K562 (cell line): ENCODE measurements at regions not wholly inside any gene's neighbourhood (a gene's known extent, or its start where the extent isn't known, plus 50 kb on each side); places are given as distances from the start of the nearest gene placed in this dataset.

Experiments used
- ATF6 ChIP-seq: sonication (generic); formaldehyde crosslinking; IDR thresholded peaks from 2 replicates; pipeline ENCODE4 v1.4.0; 2020; ENCODE audit warnings: mild to moderate bottlenecking, missing genetic modification reagents
- DEAF1 ChIP-seq: fragments of 450-650 bp; formaldehyde crosslinking; IDR thresholded peaks from 2 replicates; pipeline ENCODE4 v1.4.0; 2020; ENCODE audit warnings: mild to moderate bottlenecking, moderate library complexity
- DNMT1 ChIP-seq: fragments of 450-650 bp; IDR thresholded peaks from 2 replicates; pipeline ENCODE4 v1.6.1; 2016; ENCODE audit warnings: antibody characterized with exemption, mild to moderate bottlenecking
- EWSR1 ChIP-seq: fragments of 450-650 bp; IDR thresholded peaks from 2 replicates; pipeline ENCODE4 v1.6.1; 2018; ENCODE audit warnings: borderline replicate concordance, mild to moderate bottlenecking, low read depth, moderate library complexity; ENCODE audit not compliant: partially characterized antibody
- HCFC1 ChIP-seq: IDR thresholded peaks from 2 replicates; pipeline ENCODE4 v1.6.1; 2012; ENCODE audit warnings: low read depth, low read length, improper control_type of control experiment
- HMGXB4 ChIP-seq: sonication (generic); formaldehyde crosslinking; IDR thresholded peaks from 2 replicates; pipeline ENCODE4 v1.8.1; 2023; ENCODE audit warnings: mild to moderate bottlenecking, missing genetic modification reagents
- ILF3 ChIP-seq: fragments of 450-650 bp; IDR thresholded peaks from 2 replicates; pipeline ENCODE4 v1.6.1; 2018; ENCODE audit warnings: antibody characterized with exemption, mild to moderate bottlenecking, moderate library complexity, borderline replicate concordance
- KLF16 ChIP-seq: IDR thresholded peaks from 2 replicates; pipeline ENCODE4 v1.6.1; 2016; ENCODE audit warnings: antibody characterized with exemption
- LCOR ChIP-seq: sonication (generic); formaldehyde crosslinking; IDR thresholded peaks from 2 replicates; pipeline ENCODE4 v1.8.0; 2022; ENCODE audit warnings: mild to moderate bottlenecking, missing genetic modification reagents
- MED1 ChIP-seq: sonication (generic); formaldehyde crosslinking; IDR thresholded peaks from 2 replicates; pipeline ENCODE4 v1.8.1; 2023; ENCODE audit warnings: missing genetic modification reagents, borderline replicate concordance
- NR3C1 ChIP-seq: sonication (generic); formaldehyde crosslinking; IDR thresholded peaks from 2 replicates; pipeline ENCODE4 v1.8.1; 2022; ENCODE audit warnings: missing genetic modification reagents
- POLR2A ChIP-seq: fragments of 450-650 bp; conservative IDR thresholded peaks from 2 replicates; pipeline ENCODE4 v1.6.1; 2016
- TGIF2 ChIP-seq: sonication (generic); formaldehyde crosslinking; IDR thresholded peaks from 2 replicates; pipeline ENCODE4 v1.8.1; 2022; ENCODE audit warnings: mild to moderate bottlenecking, missing genetic modification reagents, moderate library complexity
- ZC3H8 ChIP-seq: fragments of 450-650 bp; IDR thresholded peaks from 2 replicates; pipeline ENCODE4 v1.6.1; 2017
- ZFP30 ChIP-seq: fragments of 250-450 bp; sonication (Bioruptor Pico); IDR thresholded peaks from 2 replicates; pipeline ENCODE4 v1.8.0; 2022; ENCODE audit warnings: moderate library complexity, mild to moderate bottlenecking, inconsistent platforms, borderline replicate concordance
- ZFP91 ChIP-seq: sonication (generic); formaldehyde crosslinking; IDR thresholded peaks from 2 replicates; pipeline ENCODE4 v1.8.0; 2022; ENCODE audit warnings: mild to moderate bottlenecking, missing genetic modification reagents
- ZKSCAN1 ChIP-seq: fragments of 150-350 bp; IDR thresholded peaks from 2 replicates; pipeline ENCODE4 v1.6.1; 2016; ENCODE audit warnings: low read depth, low read length
- ZNF133 ChIP-seq: fragments of 250-450 bp; sonication (Bioruptor Pico); IDR thresholded peaks from 2 replicates; pipeline ENCODE4 v1.4.0; 2020; ENCODE audit warnings: mild to moderate bottlenecking

- TF ChIP-seq ZFP91 (no peak), KLF16 (no peak), MED1 (no peak), HCFC1 (no peak), TGIF2 (CRISPR knock-in tag) (no peak), ZKSCAN1 (no peak), ZC3H8 (no peak; the same call in 1 of the 2 replicates), ATF6 (CRISPR knock-in tag) (no peak), ZNF133 (no peak), LCOR (CRISPR knock-in tag) (no peak), HMGXB4 (CRISPR knock-in tag) (no peak), NR3C1 (CRISPR knock-in tag) (no peak), POLR2A (peak; percentile 96), DEAF1 (peak; percentile 59), ILF3 (peak; percentile 41; the same call in 1 of the 2 replicates), ZFP30 (CRISPR knock-in tag) (no peak; the same call in 1 of the 2 replicates), EWSR1 (no peak), DNMT1 (no peak; the same call in 1 of the 2 replicates)
These were observed 90.8 kb upstream of the PIK3CG start (continued) for GRCh38 chr7:106774213-106774767.
